H9 (cell line): ENCODE measurements at regions not wholly inside any gene's neighbourhood (a gene's known extent, or its start where the extent isn't known, plus 50 kb on each side); places are given as distances from the start of the nearest gene placed in this dataset.

Experiments used
- DNase-seq: peaks from one replicate; pipeline ENCODE4 v3.0.0-alpha.2; 2017
- H2AFZ ChIP-seq: one replicate; pipeline ENCODE4 v1.6.1; 2013; ENCODE audit warnings: mild to moderate bottlenecking, low read length, control low read depth, moderate library complexity
- H2AK5ac ChIP-seq: 2 replicates; pipeline ENCODE4 v1.6.1; 2013; ENCODE audit warnings: low read length, control low read depth, mixed read lengths; ENCODE audit not compliant: insufficient read length
- H2BK120ac ChIP-seq: one replicate; pipeline ENCODE4 v1.6.1; 2013; ENCODE audit warnings: low read depth, mild to moderate bottlenecking, low read length, control low read depth, inconsistent platforms; ENCODE audit not compliant: poor library complexity, severe bottlenecking
- H2BK12ac ChIP-seq: 2 replicates; pipeline ENCODE4 v1.6.1; 2013; ENCODE audit warnings: low read length, control low read depth, mixed read lengths, low read depth; ENCODE audit not compliant: insufficient read length
- H2BK15ac ChIP-seq: 2 replicates; pipeline ENCODE4 v1.6.1; 2013; ENCODE audit warnings: low read depth, low read length, control low read depth
- H2BK20ac ChIP-seq: one replicate; pipeline ENCODE4 v1.6.1; 2013; ENCODE audit warnings: low read depth, mild to moderate bottlenecking, low read length, control low read depth, inconsistent platforms; ENCODE audit not compliant: poor library complexity, severe bottlenecking
- H2BK5ac ChIP-seq: 2 replicates; pipeline ENCODE4 v1.6.1; 2013; ENCODE audit warnings: low read length, control low read depth, mixed read lengths; ENCODE audit not compliant: insufficient read length
- H3K14ac ChIP-seq: 2 replicates; pipeline ENCODE4 v1.6.1; 2013; ENCODE audit warnings: low read length, control low read depth; ENCODE audit not compliant: insufficient read depth
- H3K18ac ChIP-seq: 2 replicates; pipeline ENCODE4 v1.6.1; 2013; ENCODE audit warnings: low read depth, mild to moderate bottlenecking, mixed read lengths, low read length, control low read depth; ENCODE audit not compliant: insufficient read length
- H3K23ac ChIP-seq: 2 replicates; pipeline ENCODE4 v1.6.1; 2013; ENCODE audit warnings: low read length, control low read depth, mixed read lengths, low read depth; ENCODE audit not compliant: insufficient read length
- H3K23me2 ChIP-seq: 2 replicates; pipeline ENCODE4 v1.6.1; 2013; ENCODE audit warnings: low read depth, mild to moderate bottlenecking, mixed read lengths, low read length, control low read depth; ENCODE audit not compliant: insufficient read length, poor library complexity, severe bottlenecking
- H3K27ac ChIP-seq: 2 replicates; pipeline ENCODE4 v1.5.1; 2013; ENCODE audit warnings: low read length, control low read depth, mixed read lengths, low read depth; ENCODE audit not compliant: insufficient read length
- H3K27me3 ChIP-seq: 2 replicates; pipeline ENCODE4 v1.6.1; 2013; ENCODE audit warnings: low read length, control low read depth, inconsistent platforms; ENCODE audit not compliant: insufficient read depth
- H3K4ac ChIP-seq: 2 replicates; pipeline ENCODE4 v1.6.1; 2013; ENCODE audit warnings: low read depth, mild to moderate bottlenecking, control low read depth, inconsistent platforms, low read length, moderate library complexity
- H3K4me1 ChIP-seq: 2 replicates; pipeline ENCODE4 v1.6.1; 2013; ENCODE audit warnings: low read length, control low read depth, inconsistent platforms; ENCODE audit not compliant: insufficient read depth
- H3K4me2 ChIP-seq: 2 replicates; pipeline ENCODE4 v1.6.1; 2013; ENCODE audit warnings: low read length, control low read depth, mixed read lengths; ENCODE audit not compliant: insufficient read length, insufficient read depth
- H3K56ac ChIP-seq: 2 replicates; pipeline ENCODE4 v1.6.1; 2013; ENCODE audit warnings: low read depth, mild to moderate bottlenecking, mixed read lengths, low read length, control low read depth; ENCODE audit not compliant: insufficient read length
- H3K79me1 ChIP-seq: 2 replicates; pipeline ENCODE4 v1.6.1; 2013; ENCODE audit warnings: low read depth, mild to moderate bottlenecking, moderate library complexity, low read length, control low read depth, inconsistent platforms; ENCODE audit not compliant: insufficient read depth, poor library complexity, severe bottlenecking
- H3K79me2 ChIP-seq: 2 replicates; pipeline ENCODE4 v1.6.1; 2013; ENCODE audit warnings: low read length, control low read depth, inconsistent platforms; ENCODE audit not compliant: insufficient read depth
- H3K9ac ChIP-seq: 2 replicates; pipeline ENCODE4 v1.6.1; 2013; ENCODE audit warnings: low read length, control low read depth, mixed read lengths; ENCODE audit not compliant: insufficient read length; ENCODE audit errors: extremely low read depth
- H3K9me3 ChIP-seq: one replicate; pipeline ENCODE4 v1.6.1; 2013; ENCODE audit warnings: low read depth, low read length, inconsistent platforms; ENCODE audit not compliant: control insufficient read depth
- H3T11ph ChIP-seq: one replicate; pipeline ENCODE4 v1.6.1; 2013; ENCODE audit warnings: mild to moderate bottlenecking, low read length, control low read depth, inconsistent platforms
- H4K20me1 ChIP-seq: one replicate; pipeline ENCODE4 v1.6.1; 2013; ENCODE audit not compliant: control insufficient read depth, insufficient read length, insufficient read depth
- H4K5ac ChIP-seq: 2 replicates; pipeline ENCODE4 v1.6.1; 2013; ENCODE audit warnings: low read depth, mild to moderate bottlenecking, mixed read lengths, low read length, control low read depth; ENCODE audit not compliant: insufficient read length
- H4K8ac ChIP-seq: replicated peaks from 2 replicates; pipeline ENCODE4 v1.6.1; 2013; ENCODE audit warnings: low read length, control low read depth, mixed read lengths, low read depth; ENCODE audit not compliant: insufficient read length
- H4K91ac ChIP-seq: 2 replicates; pipeline ENCODE4 v1.6.1; 2013; ENCODE audit warnings: low read depth, mild to moderate bottlenecking, moderate library complexity, mixed read lengths, low read length, control low read depth; ENCODE audit not compliant: insufficient read length
- H3K27ac Mint-ChIP-seq, 3 experiments: 2 replicates in 2 of 3; 3 replicates in 1 of 3; pipeline ENCODE4 v1.8.0; 2020 to 2021; ENCODE audit warnings: mixed read lengths in 3 of 3, mild to moderate bottlenecking in 1 of 3, moderate library complexity in 1 of 3
- H3K27me3 Mint-ChIP-seq: 2 replicates; pipeline ENCODE4 v1.8.0; 2021; ENCODE audit warnings: low read depth, mild to moderate bottlenecking, moderate library complexity, mixed read lengths
- H3K36me3 Mint-ChIP-seq, 3 experiments: 2 replicates in 2 of 3; 3 replicates in 1 of 3; pipeline ENCODE4 v1.8.0; 2020 to 2021; ENCODE audit warnings: low read depth in 3 of 3, mixed read lengths in 3 of 3; ENCODE audit not compliant: insufficient read depth in 1 of 3
- H3K4me1 Mint-ChIP-seq, 2 experiments: 2 replicates each; pipeline ENCODE4 v1.8.0; 2020; ENCODE audit warnings: mixed read lengths in 2 of 2
- H3K4me3 Mint-ChIP-seq, 2 experiments: 2 replicates in 1 of 2; 3 replicates in 1 of 2; pipeline ENCODE4 v1.8.0; 2020 to 2021; ENCODE audit warnings: mild to moderate bottlenecking in 2 of 2, mixed read lengths in 2 of 2, moderate library complexity in 1 of 2
- H3K9me3 Mint-ChIP-seq, 2 experiments: 2 replicates in 1 of 2; 3 replicates in 1 of 2; pipeline ENCODE4 v1.8.0; 2020; ENCODE audit warnings: mild to moderate bottlenecking in 2 of 2, mixed read lengths in 2 of 2, moderate library complexity in 1 of 2
- CTCF ChIP-seq: fragments of 200-600 bp; sonication (generic); conservative IDR thresholded peaks from 3 replicates; pipeline ENCODE4 v1.8.0; 2021; ENCODE audit warnings: antibody characterized with exemption, mild to moderate bottlenecking
- WGBS: extraction: QIAGEN DNeasy Blood & Tissue Kit; methylation state at CpG from one replicate; pipeline ENCODE4 v1.1.7; 2013; ENCODE audit warnings: missing lambda C conversion rate, low lambda C conversion rate, mixed read lengths; ENCODE audit not compliant: insufficient read length; ENCODE audit errors: extremely low coverage; 5-methylcytosine and 5-hydroxymethylcytosine counted together

GRCh38 chr14:87434680-87435079 is 558.3 kb downstream of the GALC start:
- H3K27me3 Mint-ChIP-seq: no peaks in the 10 kb centered on the region
- H3K4me3 Mint-ChIP-seq: no peak overlapping the region
- no peak overlapping the region for H2BK12ac ChIP-seq
- H2AFZ ChIP-seq: no peak overlapping the region
- H3K9ac ChIP-seq: no peak overlapping the region
- WGBS: no CpG with 5 or more reads among the region's 1 CpG
- H3K14ac ChIP-seq: no peak overlapping the region
- peaks cover 6 to 10% of the 10 kb centered on the region in 2 experiments; a peak in 3 of 4 replicates for H3K4me1 Mint-ChIP-seq
- no peak overlapping the region for H3K56ac ChIP-seq
- no peak overlapping the region for H2BK15ac ChIP-seq
- no peak for DNase-seq
- H4K20me1 ChIP-seq: no peaks in the 10 kb centered on the region
- H3K4me2 ChIP-seq: no peak overlapping the region
- no peaks in the 10 kb centered on the region for H3K79me2 ChIP-seq
- no peak for TF ChIP-seq CTCF
- H3K9me3 Mint-ChIP-seq: no peaks in the 10 kb centered on the region; a peak in 1 of 5 replicates
- no peak overlapping the region for H3K4ac ChIP-seq
- H3K23ac ChIP-seq: no peak overlapping the region
- H3K36me3 Mint-ChIP-seq: no peaks in the 10 kb centered on the region
- no peak overlapping the region for H4K5ac ChIP-seq
- no peaks in the 10 kb centered on the region for H3K9me3 ChIP-seq
- no peak overlapping the region for H3T11ph ChIP-seq
- no peak overlapping the region for H2BK20ac ChIP-seq
- H4K91ac ChIP-seq: no peak overlapping the region
- H3K4me1 ChIP-seq: no peaks in the 10 kb centered on the region
- H2AK5ac ChIP-seq: no peak overlapping the region
- H2BK5ac ChIP-seq: no peak overlapping the region
- H2BK120ac ChIP-seq: no peak overlapping the region
- no peak overlapping the region for H3K27ac ChIP-seq
- no peaks in the 10 kb centered on the region for H3K23me2 ChIP-seq
- H4K8ac ChIP-seq: no peak overlapping the region
- H3K27me3 ChIP-seq: no peaks in the 10 kb centered on the region
- H3K27ac Mint-ChIP-seq: no peak overlapping the region; a peak in 1 of 7 replicates
- no peak overlapping the region for H3K18ac ChIP-seq
- H3K79me1 ChIP-seq: no peaks in the 10 kb centered on the region
